Gastrocnemius medialis (tissue), 4 donors: ENCODE measurements at regions not wholly inside any gene's neighbourhood (a gene's known extent, or its start where the extent isn't known, plus 50 kb on each side); places are given as distances from the start of the nearest gene placed in this dataset.

ENCODE experiments used
- ATAC-seq, 2 donors: fragments of 150-250 bp; one replicate each; pipeline ENCODE4 v1.9.1; 2016
- DNase-seq, 2 donors: peaks; one replicate each; pipeline ENCODE4 v3.0.0-alpha.2; 2019
- H3K27ac ChIP-seq, 4 donors: fragments of 200-600 bp; sonication (generic); 1 replicate in 1 of 4; 2 replicates in 3 of 4; pipeline ENCODE4 v1.5.1; 2016 to 2018; ENCODE audit warnings: mild to moderate bottlenecking in 2 of 4, moderate library complexity in 1 of 4
- H3K27me3 ChIP-seq, 3 donors: fragments of 200-600 bp; sonication (generic) in 2 of 3; 1 replicate in 1 of 3; 2 replicates in 2 of 3; pipeline versions ENCODE4 v1.5.1 to v1.6.0; 2016 to 2019; ENCODE audit warnings: mild to moderate bottlenecking in 1 of 3, moderate library complexity in 1 of 3
- H3K36me3 ChIP-seq, 2 donors: fragments of 200-600 bp; sonication (generic) in 1 of 2; one replicate each; pipeline ENCODE4 v1.5.1; 2017 to 2018
- H3K4me1 ChIP-seq, 2 donors: fragments of 200-600 bp; sonication (generic) in 1 of 2; one replicate each; pipeline ENCODE4 v1.5.1; 2016 to 2017; ENCODE audit warnings: mild to moderate bottlenecking in 2 of 2
- H3K4me3 ChIP-seq, 4 donors: fragments of 200-600 bp; sonication (generic) in 3 of 4; 1 replicate in 1 of 4; 2 replicates in 3 of 4; pipeline ENCODE4 v1.5.1; 2016 to 2019; ENCODE audit warnings: mild to moderate bottlenecking in 2 of 4
- H3K9me3 ChIP-seq, 3 donors: fragments of 200-600 bp; sonication (generic) in 2 of 3; 1 replicate in 1 of 3; 2 replicates in 2 of 3; pipeline ENCODE4 v1.5.1; 2016 to 2019
- CTCF ChIP-seq, 5 experiments: fragments of 450-650 bp in 3 of 5; fragments of 200-600 bp in 2 of 5; sonication (generic) in 2 of 5; IDR thresholded peaks in 4 of 5; conservative IDR thresholded peaks in 1 of 5; 1 replicate in 4 of 5; 2 replicates in 1 of 5; pipeline ENCODE4 v1.5.1; 2016 to 2019; ENCODE audit warnings: antibody characterized with exemption in 5 of 5, mild to moderate bottlenecking in 3 of 5, moderate library complexity in 3 of 5
- POLR2A ChIP-seq, 2 donors: fragments of 450-650 bp; IDR thresholded peaks; one replicate each; pipeline ENCODE4 v1.6.1; 2017; ENCODE audit warnings: antibody characterized with exemption in 2 of 2, mild to moderate bottlenecking in 2 of 2, moderate library complexity in 2 of 2
- in situ Hi-C, 4 donors: fragments of 200-750 bp; cut with MboI; loops; one replicate each; pipeline versions ENCODE4 v1.15.0 to v1.8.0; 2017; ENCODE audit warnings: low sequenced_read_pairs in 4 of 4
- intact Hi-C: fragments of 100-400 bp; cut with DNase I; formaldehyde crosslinking; loops from one replicate; pipeline ENCODE4 v1.15.1; 2023; ENCODE audit warnings: low total_unique reads

GRCh38 chr14:36397357-36397756 is 76.9 kb upstream of the MBIP start:
- no peak overlapping the region for H3K27ac ChIP-seq
- intact Hi-C loops, result no loop called here
- H3K4me3 ChIP-seq, result no peak overlapping the region
- in situ Hi-C loops, result no loop called here
- no peak for ATAC-seq
- DNase-seq, result no peak
- H3K36me3 ChIP-seq, result no peaks in the 10 kb centered on the region
- no peaks in the 10 kb centered on the region for H3K27me3 ChIP-seq
- TF ChIP-seq POLR2A (IDR thresholded peaks at IDR 0.05) (no peak), CTCF (IDR thresholded peaks at IDR 0.05 in 4 of 5, conservative IDR thresholded peaks at IDR 0.05 in 1 of 5) (no peak)
- no peaks in the 10 kb centered on the region for H3K9me3 ChIP-seq
- H3K4me1 ChIP-seq, result peaks cover 5 to 10% of the 10 kb centered on the region in 2 donors

DNA sequence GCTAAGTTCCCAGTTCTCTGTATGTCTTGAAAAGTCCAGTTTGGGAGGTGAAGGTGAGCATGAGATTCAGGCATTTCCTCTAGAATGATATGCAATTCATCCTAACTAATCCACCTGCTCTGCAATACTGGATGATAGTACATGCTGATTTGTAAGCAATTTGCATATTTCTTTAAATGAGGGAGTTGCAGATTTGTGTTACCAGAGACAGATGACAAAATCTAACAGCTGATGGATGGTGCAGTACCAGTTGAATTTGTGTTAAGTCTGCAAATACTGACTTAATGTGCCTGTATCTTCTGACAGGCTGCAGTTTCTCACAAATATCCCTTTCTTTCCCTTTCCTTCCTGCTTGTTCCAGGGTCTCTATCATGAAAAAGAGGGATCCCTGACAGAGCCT is 76.4 kb upstream of the MBIP start:
- H3K27me3 ChIP-seq, result no peaks in the 10 kb centered on the region
- no peak overlapping the region for H3K4me3 ChIP-seq
- no peak for DNase-seq
- peaks cover 5 to 10% of the 10 kb centered on the region in 2 donors for H3K4me1 ChIP-seq
- no peaks in the 10 kb centered on the region for H3K9me3 ChIP-seq
- ATAC-seq, result no peak
- no peaks in the 10 kb centered on the region for H3K36me3 ChIP-seq
- no peak overlapping the region for H3K27ac ChIP-seq
- in situ Hi-C loops, result no loop called here
- intact Hi-C loops, result no loop called here
- no peak for TF ChIP-seq POLR2A (IDR thresholded peaks at IDR 0.05)
- TF ChIP-seq CTCF (IDR thresholded peaks at IDR 0.05 in 4 of 5, conservative IDR thresholded peaks at IDR 0.05 in 1 of 5), result no peak

DNA sequence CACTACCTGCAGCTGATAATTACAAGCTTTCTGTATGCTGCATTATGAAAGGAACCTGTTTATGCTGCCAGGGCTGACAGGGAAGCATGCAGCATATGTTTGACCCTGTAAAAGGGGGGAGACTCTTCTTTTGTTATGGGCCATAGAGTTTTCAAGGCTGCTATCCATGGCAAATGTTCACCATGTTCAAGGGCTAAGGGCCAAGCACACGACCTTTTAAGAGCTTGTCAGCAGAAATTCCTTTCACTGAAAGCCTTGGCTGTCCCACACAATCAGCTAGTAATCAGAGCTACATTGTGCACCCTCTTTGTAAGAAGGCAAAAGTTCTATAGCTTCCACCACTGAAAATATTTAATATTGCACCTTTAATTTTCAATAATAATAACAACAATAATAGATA is 74.2 kb upstream of the MBIP start:
- no peak for ATAC-seq
- no peak for TF ChIP-seq POLR2A (IDR thresholded peaks at IDR 0.05)
- no peak for TF ChIP-seq CTCF (IDR thresholded peaks at IDR 0.05 in 4 of 5, conservative IDR thresholded peaks at IDR 0.05 in 1 of 5)

DNA sequence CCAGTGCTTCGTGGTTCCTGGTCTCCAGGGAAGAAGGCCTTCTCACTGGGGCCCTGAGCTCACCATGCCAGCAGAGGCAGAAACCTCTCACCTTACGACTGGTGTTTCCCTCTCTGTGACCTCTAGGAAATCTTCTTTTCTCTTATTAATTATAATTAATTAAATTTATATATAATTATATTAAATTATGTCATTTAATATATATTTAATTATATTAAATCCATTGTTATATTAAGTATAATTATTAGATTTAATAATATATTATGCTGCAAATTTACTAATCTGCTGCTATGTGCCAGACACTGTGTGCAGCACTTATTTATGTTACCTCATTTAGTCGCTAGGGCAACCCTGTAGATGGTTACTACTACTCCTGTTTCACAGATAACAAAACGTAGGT is 70.3 kb upstream of the MBIP start:
- in situ Hi-C loops (no loop called here), intact Hi-C loops (no loop called here)
- TF ChIP-seq CTCF (IDR thresholded peaks at IDR 0.05 in 4 of 5, conservative IDR thresholded peaks at IDR 0.05 in 1 of 5), result no peak
- TF ChIP-seq POLR2A (IDR thresholded peaks at IDR 0.05), result no peak
- DNase-seq, result no peak
- ATAC-seq, result no peak
- H3K4me3 ChIP-seq, result no peak overlapping the region
- no peaks in the 10 kb centered on the region for H3K36me3 ChIP-seq
- H3K9me3 ChIP-seq, result no peaks in the 10 kb centered on the region
- no peak overlapping the region for H3K27ac ChIP-seq
- H3K4me1 ChIP-seq, result peaks cover 5% of the 10 kb centered on the region in 2 donors
- no peaks in the 10 kb centered on the region for H3K27me3 ChIP-seq

More for the DNA sequence above, 74.2 kb upstream of the MBIP start:
- Histone ChIP-seq H3K27me3 (no peaks in the 10 kb centered on the region), H3K27ac (no peak overlapping the region), H3K4me3 (no peak overlapping the region), H3K36me3 (no peaks in the 10 kb centered on the region), H3K4me1 (peaks cover 5% of the 10 kb centered on the region in 2 donors), H3K9me3 (no peaks in the 10 kb centered on the region)
- intact Hi-C loops, result no loop called here
- in situ Hi-C loops, result no loop called here
- no peak for DNase-seq

GRCh38 chr14:36383767-36384431 is 63.5 kb upstream of the MBIP start:
- intact Hi-C loops, result no loop called here
- Histone ChIP-seq H3K4me1 (peaks cover 13 to 23% of the 10 kb centered on the region in 2 donors), H3K9me3 (no peaks in the 10 kb centered on the region), H3K27ac (peak overlapping the region; percentile 60 to 74 (median 66)), H3K27me3 (no peaks in the 10 kb centered on the region), H3K4me3 (no peak overlapping the region), H3K36me3 (no peaks in the 10 kb centered on the region)
- TF ChIP-seq POLR2A (IDR thresholded peaks at IDR 0.05) (no peak), CTCF (IDR thresholded peaks at IDR 0.05 in 4 of 5, conservative IDR thresholded peaks at IDR 0.05 in 1 of 5) (no peak)
- DNase-seq, result peak; percentile 45 to 82
- peak; percentile 97 to 99 for ATAC-seq
- in situ Hi-C loops, result no loop called here
